ENCODE measurements at regions not wholly inside any gene's neighbourhood (a gene's known extent, or its start where the extent isn't known, plus 50 kb on each side); places are given as distances from the start of the nearest gene placed in this dataset.
"Not testable (repeated sequence)": the region's sequence is repeated elsewhere in the genome, so short reads cannot be mapped to it uniquely, and the experiment has no call there.

GRCh38 chr2:44051593-44052347, 56.0 kb upstream of the LRPPRC start:
- H3K4me1 ChIP-seq (ENCODE audit: control insufficient read depth, insufficient read depth, low read length), result no peaks in the 10 kb centered on the region
- no peak overlapping the region for H3K9ac ChIP-seq (ENCODE audit: low read length)
- H3K27me3 ChIP-seq (replicated peaks; ENCODE audit: control insufficient read depth, insufficient read depth, low read length), result peaks cover 30% of the 10 kb centered on the region
- no peak overlapping the region for H3K4me3 ChIP-seq (ENCODE audit: low read length)
- H3K36me3 ChIP-seq (ENCODE audit: control insufficient read depth, insufficient read depth, low read length, severe bottlenecking), result no peaks in the 10 kb centered on the region
- H3K9me3 ChIP-seq (ENCODE audit: control insufficient read depth, low read length), result no peaks in the 10 kb centered on the region
- DNase-seq (ENCODE audit: low read depth), result no peak

DNA sequence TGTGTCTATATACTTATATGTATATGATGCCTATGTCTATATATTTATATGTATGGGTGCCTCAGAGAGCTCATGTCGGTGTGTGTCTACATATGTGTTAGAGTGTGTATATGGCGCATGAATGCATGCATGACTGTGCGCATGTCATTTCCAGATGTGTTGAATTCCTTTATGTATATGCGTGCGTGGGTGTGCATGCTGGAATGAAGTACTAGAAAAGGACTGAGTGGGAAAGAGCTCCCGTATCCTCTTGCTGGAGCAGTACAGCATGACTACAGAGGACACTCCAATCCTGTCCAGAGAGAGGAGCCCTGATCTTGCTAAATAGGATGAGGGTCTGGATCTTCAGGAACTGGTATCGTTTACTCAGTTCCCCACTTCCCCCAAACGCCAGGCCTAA, 56.8 kb upstream of the LRPPRC start:
- H3K9ac ChIP-seq (ENCODE audit: low read length), result no peak overlapping the region
- no peaks in the 10 kb centered on the region for H3K4me1 ChIP-seq (ENCODE audit: control insufficient read depth, insufficient read depth, low read length)
- H3K9me3 ChIP-seq (ENCODE audit: control insufficient read depth, low read length), result no peaks in the 10 kb centered on the region
- peaks cover 25% of the 10 kb centered on the region for H3K27me3 ChIP-seq (replicated peaks; ENCODE audit: control insufficient read depth, insufficient read depth, low read length)
- H3K4me3 ChIP-seq (ENCODE audit: low read length), result no peak overlapping the region
- no peaks in the 10 kb centered on the region for H3K36me3 ChIP-seq (ENCODE audit: control insufficient read depth, insufficient read depth, low read length, severe bottlenecking)
- DNase-seq (ENCODE audit: low read depth), result no peak

- no peak for DNase-seq (ENCODE audit: low read depth)
- no peak overlapping the region for H3K4me3 ChIP-seq (ENCODE audit: low read length)
- peaks cover 25% of the 10 kb centered on the region for H3K27me3 ChIP-seq (replicated peaks; ENCODE audit: control insufficient read depth, insufficient read depth, low read length)
- H3K9me3 ChIP-seq (ENCODE audit: control insufficient read depth, low read length), result no peaks in the 10 kb centered on the region
- H3K4me1 ChIP-seq (ENCODE audit: control insufficient read depth, insufficient read depth, low read length), result no peaks in the 10 kb centered on the region
- no peak overlapping the region for H3K9ac ChIP-seq (ENCODE audit: low read length)
- no peaks in the 10 kb centered on the region for H3K36me3 ChIP-seq (ENCODE audit: control insufficient read depth, insufficient read depth, low read length, severe bottlenecking)
Measured at GRCh38 chr2:44053052-44053451, 57.3 kb upstream of the LRPPRC start.

DNA sequence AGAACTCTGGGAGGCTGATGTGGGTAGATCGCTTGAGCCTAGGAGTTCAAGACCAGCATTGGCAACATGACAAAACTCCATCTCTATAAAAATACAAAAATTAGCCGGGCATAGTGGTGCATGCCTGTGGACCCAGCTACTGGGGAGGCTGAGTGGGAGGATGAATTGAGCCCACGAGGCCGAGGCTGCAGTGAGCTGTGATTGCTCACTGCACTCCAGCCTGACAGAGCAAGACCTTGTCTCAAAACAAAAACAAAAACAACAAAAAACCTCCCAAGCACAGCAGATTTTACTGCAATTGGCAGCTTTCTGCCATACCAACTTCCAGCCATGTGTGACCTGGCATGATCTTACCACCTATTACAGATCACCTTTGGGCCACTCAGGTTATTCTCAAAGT, 57.7 kb upstream of the LRPPRC start:
- H3K9me3 ChIP-seq (ENCODE audit: control insufficient read depth, low read length), result no peaks in the 10 kb centered on the region
- H3K4me3 ChIP-seq (ENCODE audit: low read length), result no peak overlapping the region
- H3K36me3 ChIP-seq (ENCODE audit: control insufficient read depth, insufficient read depth, low read length, severe bottlenecking), result no peaks in the 10 kb centered on the region
- no peak for DNase-seq (ENCODE audit: low read depth)
- no peak overlapping the region for H3K9ac ChIP-seq (ENCODE audit: low read length)
- H3K4me1 ChIP-seq (ENCODE audit: control insufficient read depth, insufficient read depth, low read length), result no peaks in the 10 kb centered on the region
- peaks cover 24% of the 10 kb centered on the region for H3K27me3 ChIP-seq (replicated peaks; ENCODE audit: control insufficient read depth, insufficient read depth, low read length)

DNA sequence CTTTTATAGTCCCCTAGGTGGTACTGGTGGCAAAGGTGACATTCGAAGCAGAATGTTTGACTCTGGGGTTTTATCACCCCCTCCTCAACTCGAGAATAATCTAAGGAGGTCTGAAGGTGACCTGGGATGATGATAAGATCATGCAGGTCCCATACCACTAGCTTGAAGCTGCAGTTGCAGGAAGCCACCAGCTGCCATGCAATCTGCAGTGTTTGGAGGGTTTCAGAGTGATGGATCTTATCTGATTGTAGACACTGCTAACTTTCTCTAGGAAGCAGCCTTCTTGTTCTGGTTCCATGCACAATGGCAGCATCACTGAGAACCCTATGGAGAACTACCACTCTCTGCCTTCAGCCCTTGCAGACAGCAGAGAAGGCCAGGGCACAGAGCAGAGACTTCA, 59.4 kb upstream of the LRPPRC start:
- Histone ChIP-seq H3K36me3 (ENCODE audit: control insufficient read depth, insufficient read depth, low read length, severe bottlenecking) (no peaks in the 10 kb centered on the region), H3K4me3 (ENCODE audit: low read length) (no peak overlapping the region), H3K9ac (ENCODE audit: low read length) (no peak overlapping the region), H3K4me1 (ENCODE audit: control insufficient read depth, insufficient read depth, low read length) (no peaks in the 10 kb centered on the region), H3K27me3 (replicated peaks; ENCODE audit: control insufficient read depth, insufficient read depth, low read length) (peaks cover 16% of the 10 kb centered on the region), H3K9me3 (ENCODE audit: control insufficient read depth, low read length) (peaks cover 5% of the 10 kb centered on the region)
- DNase-seq (ENCODE audit: low read depth), result no peak

GRCh38 chr2:44055664-44056063, 59.9 kb upstream of the LRPPRC start:
- Histone ChIP-seq H3K36me3 (ENCODE audit: control insufficient read depth, insufficient read depth, low read length, severe bottlenecking) (no peaks in the 10 kb centered on the region), H3K9me3 (ENCODE audit: control insufficient read depth, low read length) (peaks cover 5% of the 10 kb centered on the region), H3K9ac (ENCODE audit: low read length) (no peak overlapping the region), H3K27me3 (replicated peaks; ENCODE audit: control insufficient read depth, insufficient read depth, low read length) (peaks cover 16% of the 10 kb centered on the region), H3K4me1 (ENCODE audit: control insufficient read depth, insufficient read depth, low read length) (no peaks in the 10 kb centered on the region), H3K4me3 (ENCODE audit: low read length) (no peak overlapping the region)
- no peak for DNase-seq (ENCODE audit: low read depth)

- Histone ChIP-seq H3K9me3 (ENCODE audit: control insufficient read depth, low read length) (peaks cover 5% of the 10 kb centered on the region), H3K4me1 (ENCODE audit: control insufficient read depth, insufficient read depth, low read length) (no peaks in the 10 kb centered on the region), H3K4me3 (ENCODE audit: low read length) (no peak overlapping the region)
Measured at GRCh38 chr2:44056947-44057346, 61.2 kb upstream of the LRPPRC start.

GRCh38 chr2:44060286-44060685, 64.5 kb upstream of the LRPPRC start:
- peaks cover 26% of the 10 kb centered on the region for H3K27me3 ChIP-seq (replicated peaks; ENCODE audit: control insufficient read depth, insufficient read depth, low read length)
- DNase-seq (ENCODE audit: low read depth); H3K4me1 ChIP-seq (ENCODE audit: control insufficient read depth, insufficient read depth, low read length); H3K9ac ChIP-seq (ENCODE audit: low read length); H3K9me3 ChIP-seq (ENCODE audit: control insufficient read depth, low read length); H3K4me3 ChIP-seq (ENCODE audit: low read length); H3K36me3 ChIP-seq (ENCODE audit: control insufficient read depth, insufficient read depth, low read length, severe bottlenecking): not testable (repeated sequence)

More at GRCh38 chr2:44056947-44057346, 61.2 kb upstream of the LRPPRC start:
- DNase-seq (ENCODE audit: low read depth), result no peak
- Histone ChIP-seq H3K9ac (ENCODE audit: low read length) (no peak overlapping the region), H3K27me3 (replicated peaks; ENCODE audit: control insufficient read depth, insufficient read depth, low read length) (peaks cover 14% of the 10 kb centered on the region), H3K36me3 (ENCODE audit: control insufficient read depth, insufficient read depth, low read length, severe bottlenecking) (no peaks in the 10 kb centered on the region)

DNA sequence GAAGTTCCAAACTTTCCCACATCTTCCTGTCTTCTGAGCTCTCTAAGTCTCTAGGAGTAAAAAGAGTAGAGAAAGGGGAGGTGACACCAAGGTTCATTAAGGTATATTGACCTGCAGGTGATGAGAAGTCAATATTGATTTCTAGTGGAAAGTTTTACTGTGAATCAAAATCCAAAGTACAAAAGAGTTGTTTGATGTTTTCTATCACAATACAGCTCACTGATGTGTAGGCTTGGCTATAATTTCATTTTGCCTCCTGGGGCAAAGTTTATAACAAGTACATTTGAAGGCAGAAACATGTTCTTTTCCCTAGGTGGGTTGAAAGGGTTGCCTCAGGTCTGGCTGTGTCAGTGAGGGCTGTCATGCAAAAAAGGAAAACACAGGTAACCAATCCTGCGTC, 65.2 kb upstream of the LRPPRC start:
- DNase-seq (ENCODE audit: low read depth), result no peak
- H3K9me3 ChIP-seq (ENCODE audit: control insufficient read depth, low read length), result peaks cover 5% of the 10 kb centered on the region
- no peak overlapping the region for H3K4me3 ChIP-seq (ENCODE audit: low read length)
- H3K9ac ChIP-seq (ENCODE audit: low read length), result no peak overlapping the region
- H3K36me3 ChIP-seq (ENCODE audit: control insufficient read depth, insufficient read depth, low read length, severe bottlenecking), result no peaks in the 10 kb centered on the region
- no peaks in the 10 kb centered on the region for H3K4me1 ChIP-seq (ENCODE audit: control insufficient read depth, insufficient read depth, low read length)
- peaks cover 23% of the 10 kb centered on the region for H3K27me3 ChIP-seq (replicated peaks; ENCODE audit: control insufficient read depth, insufficient read depth, low read length)

DNA sequence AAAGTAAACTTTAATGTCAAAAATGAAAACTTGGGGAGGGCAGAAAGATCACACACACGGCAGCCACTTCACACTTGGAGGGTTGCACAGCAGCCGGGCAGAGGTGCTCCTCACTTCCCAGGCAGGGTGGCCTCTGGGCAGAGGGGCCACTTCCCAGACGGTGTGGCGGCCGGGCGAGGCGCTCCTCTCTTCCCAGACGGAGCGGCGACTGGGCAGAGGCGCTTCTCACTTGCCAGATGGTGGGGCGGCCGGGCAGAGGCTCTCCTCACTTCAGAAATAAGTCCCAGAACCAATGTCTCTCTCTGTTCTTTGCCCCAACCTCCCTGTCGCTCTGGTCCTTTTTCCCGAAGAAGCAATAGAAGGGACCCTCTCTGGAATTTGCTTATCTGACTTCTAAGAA, 65.7 kb upstream of the LRPPRC start:
- H3K27me3 ChIP-seq (replicated peaks; ENCODE audit: control insufficient read depth, insufficient read depth, low read length), result peaks cover 21% of the 10 kb centered on the region
- no peak overlapping the region for H3K9ac ChIP-seq (ENCODE audit: low read length)
- no peaks in the 10 kb centered on the region for H3K36me3 ChIP-seq (ENCODE audit: control insufficient read depth, insufficient read depth, low read length, severe bottlenecking)
- H3K4me3 ChIP-seq (ENCODE audit: low read length), result no peak overlapping the region
- no peaks in the 10 kb centered on the region for H3K4me1 ChIP-seq (ENCODE audit: control insufficient read depth, insufficient read depth, low read length)
- no peak for DNase-seq (ENCODE audit: low read depth)
- H3K9me3 ChIP-seq (ENCODE audit: control insufficient read depth, low read length), result peaks cover 5% of the 10 kb centered on the region

- Histone ChIP-seq H3K9ac (ENCODE audit: low read length) (no peak overlapping the region), H3K9me3 (ENCODE audit: control insufficient read depth, low read length) (peaks cover 5% of the 10 kb centered on the region), H3K27me3 (replicated peaks; ENCODE audit: control insufficient read depth, insufficient read depth, low read length) (peaks cover 21% of the 10 kb centered on the region), H3K36me3 (ENCODE audit: control insufficient read depth, insufficient read depth, low read length, severe bottlenecking) (no peaks in the 10 kb centered on the region), H3K4me1 (ENCODE audit: control insufficient read depth, insufficient read depth, low read length) (no peaks in the 10 kb centered on the region), H3K4me3 (ENCODE audit: low read length) (no peak overlapping the region)
- DNase-seq (ENCODE audit: low read depth), result no peak
Measured at GRCh38 chr2:44061876-44062275, 66.1 kb upstream of the LRPPRC start.

GRCh38 chr2:44063033-44063432, 67.2 kb upstream of the LRPPRC start:
- Histone ChIP-seq H3K4me1 (ENCODE audit: control insufficient read depth, insufficient read depth, low read length) (no peaks in the 10 kb centered on the region), H3K9me3 (ENCODE audit: control insufficient read depth, low read length) (peaks cover 5% of the 10 kb centered on the region), H3K27me3 (replicated peaks; ENCODE audit: control insufficient read depth, insufficient read depth, low read length) (peaks cover 21% of the 10 kb centered on the region), H3K9ac (ENCODE audit: low read length) (no peak overlapping the region), H3K4me3 (ENCODE audit: low read length) (no peak overlapping the region), H3K36me3 (ENCODE audit: control insufficient read depth, insufficient read depth, low read length, severe bottlenecking) (no peaks in the 10 kb centered on the region)
- no peak for DNase-seq (ENCODE audit: low read depth)
